ENCODE measurements at regions not wholly inside any gene's neighbourhood (a gene's known extent, or its start where the extent isn't known, plus 50 kb on each side); places are given as distances from the start of the nearest gene placed in this dataset.
A peak's percentile ranks its signal among the peaks of the same experiment; 100 is the strongest.
"Not testable (repeated sequence)": the region's sequence is repeated elsewhere in the genome, so short reads cannot be mapped to it uniquely, and the experiment has no call there.

DNA sequence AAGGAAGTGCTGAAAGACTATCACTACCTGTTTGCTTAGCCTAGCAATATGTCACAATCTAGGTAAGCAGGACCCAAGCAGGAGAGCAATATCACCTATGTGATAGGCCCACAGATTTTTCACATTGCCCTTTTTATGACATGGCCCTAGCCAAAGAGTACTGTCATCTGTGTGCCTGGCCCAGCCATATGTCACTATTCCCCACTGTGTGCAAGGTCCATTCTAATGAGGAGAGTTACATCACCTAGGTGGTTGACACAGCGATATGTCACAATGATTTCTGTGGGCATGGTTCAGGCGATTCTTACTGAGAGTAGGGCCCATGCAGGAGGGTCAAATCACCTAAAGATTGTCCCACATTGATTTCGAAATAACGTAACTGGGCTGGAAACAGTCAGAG, 967.7 kb upstream of the AMELY start:
- DNase-seq (ENCODE audit: low read depth in 2 of 2), result no peak

- no peak for DNase-seq (ENCODE audit: low read depth in 2 of 2)
Observed at GRCh38 chrY:7878719-7879118, 967.2 kb upstream of the AMELY start.

DNA sequence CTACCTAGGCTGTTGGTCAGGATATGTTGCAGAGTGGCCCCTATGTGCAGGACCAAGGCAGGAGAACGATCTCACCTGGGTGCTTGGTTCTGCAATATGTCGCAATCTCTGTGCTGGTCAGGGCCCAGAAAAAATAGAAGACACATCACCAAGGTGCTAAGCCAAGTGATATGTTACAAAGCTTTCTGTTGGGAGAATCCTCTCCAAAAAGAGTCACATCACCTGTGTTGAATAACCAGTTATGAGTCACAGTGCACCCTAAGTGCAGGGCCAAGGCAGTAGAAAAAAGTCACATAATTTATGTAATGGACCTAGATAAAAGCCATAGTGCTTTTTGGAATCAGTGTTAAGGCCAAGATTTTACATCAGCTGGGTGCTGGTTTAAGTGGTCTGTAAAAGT, 965.9 kb upstream of the AMELY start:
- DNase-seq (ENCODE audit: low read depth in 2 of 2), result no peak

DNA sequence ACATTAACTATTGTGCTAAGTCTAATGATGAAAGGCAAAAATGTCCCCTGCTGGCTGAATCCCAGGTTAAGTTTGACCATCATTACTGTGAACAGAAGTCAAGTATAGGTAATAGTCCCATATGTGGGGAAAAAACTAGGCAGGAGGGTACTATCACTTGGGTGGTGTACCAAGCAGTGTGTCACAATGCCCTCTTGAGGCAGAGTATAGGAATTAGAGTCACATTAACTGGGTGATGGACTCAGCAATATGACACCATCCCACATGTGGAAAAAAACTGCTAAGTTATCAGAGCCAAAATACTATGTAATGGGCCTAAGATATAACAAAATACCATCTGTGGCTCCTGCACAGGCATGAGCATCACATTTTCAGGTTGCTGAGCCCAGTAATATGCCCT, 962.5 kb upstream of the AMELY start:
- peak in 1 of 2 donors; percentile 50 for DNase-seq (ENCODE audit: low read depth in 2 of 2)

DNA sequence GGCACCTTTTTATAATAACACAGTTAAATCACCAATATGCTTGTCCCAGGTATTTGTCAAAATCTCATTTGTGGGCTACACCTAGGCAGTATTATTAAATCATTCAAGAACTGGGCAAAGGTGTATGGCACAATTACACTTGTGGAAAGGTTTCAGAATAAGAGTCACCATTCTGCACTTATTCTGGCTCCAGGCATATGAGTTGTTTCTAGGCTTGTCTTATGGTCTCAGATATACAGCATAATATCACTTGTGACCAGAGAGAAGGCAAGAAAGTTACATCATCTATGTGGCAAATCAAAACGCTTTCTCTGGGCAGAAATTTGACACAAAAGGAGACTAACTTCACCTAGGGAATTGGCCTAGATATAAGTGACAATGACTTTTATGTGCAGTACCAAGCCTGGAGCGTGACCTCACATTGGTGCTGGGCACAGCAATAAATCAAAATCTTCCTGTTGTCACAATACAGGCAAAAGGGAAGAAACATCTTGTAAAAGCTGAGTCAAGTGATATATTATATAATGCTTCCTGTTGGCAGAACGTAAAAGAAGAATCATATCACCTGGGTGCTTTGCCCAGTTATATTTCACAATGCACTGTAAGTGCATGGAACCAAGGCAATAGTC, 959.9 kb upstream of the AMELY start:
- no peak for DNase-seq (ENCODE audit: low read depth in 2 of 2)

GRCh38 chrY:7866976-7867375, 955.4 kb upstream of the AMELY start:
- DNase-seq (ENCODE audit: low read depth in 2 of 2), result no peak

- no peak for DNase-seq (ENCODE audit: low read depth in 2 of 2)
Observed at GRCh38 chrY:7860781-7861614, 949.4 kb upstream of the AMELY start.

DNA sequence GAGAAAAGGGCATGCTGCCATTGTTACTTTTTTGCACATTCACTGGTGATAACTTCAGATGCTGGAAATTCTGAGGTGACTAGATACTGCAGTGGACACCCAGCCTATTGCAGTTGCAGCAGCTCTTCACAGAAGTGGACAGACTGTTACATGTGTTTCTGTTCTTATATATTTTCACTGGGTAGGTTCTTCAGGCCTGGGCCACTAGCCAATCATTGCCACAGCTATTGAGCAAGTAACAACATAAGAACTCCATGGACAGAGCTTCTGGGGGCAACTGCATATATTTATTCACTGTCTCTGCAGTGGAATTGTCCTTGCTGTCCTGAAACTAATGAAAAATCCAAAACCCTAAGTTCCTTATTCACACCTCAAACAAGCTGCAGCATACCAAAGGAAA, 938.6 kb upstream of the AMELY start:
- no peak for DNase-seq (ENCODE audit: low read depth in 2 of 2)

DNA sequence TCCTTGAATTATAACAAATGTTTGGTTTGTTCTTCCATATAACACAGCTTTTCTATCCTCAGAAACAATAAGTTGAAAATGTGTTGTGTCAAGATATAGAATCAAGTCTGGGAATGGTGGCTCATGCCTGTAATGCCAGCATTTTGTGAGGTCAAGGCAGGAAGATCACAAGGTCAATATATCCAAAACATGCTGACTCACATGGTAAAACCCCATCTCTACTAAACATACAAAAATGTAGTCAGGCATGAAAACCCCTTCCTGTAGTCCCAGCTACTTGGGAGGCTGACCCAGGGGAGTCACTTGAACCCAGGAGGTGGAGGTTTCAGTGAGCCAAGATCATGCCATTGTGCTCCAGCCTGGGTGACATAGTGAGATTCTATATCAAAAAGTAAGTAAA, 934.2 kb upstream of the AMELY start:
- DNase-seq (ENCODE audit: low read depth in 2 of 2), result no peak

DNA sequence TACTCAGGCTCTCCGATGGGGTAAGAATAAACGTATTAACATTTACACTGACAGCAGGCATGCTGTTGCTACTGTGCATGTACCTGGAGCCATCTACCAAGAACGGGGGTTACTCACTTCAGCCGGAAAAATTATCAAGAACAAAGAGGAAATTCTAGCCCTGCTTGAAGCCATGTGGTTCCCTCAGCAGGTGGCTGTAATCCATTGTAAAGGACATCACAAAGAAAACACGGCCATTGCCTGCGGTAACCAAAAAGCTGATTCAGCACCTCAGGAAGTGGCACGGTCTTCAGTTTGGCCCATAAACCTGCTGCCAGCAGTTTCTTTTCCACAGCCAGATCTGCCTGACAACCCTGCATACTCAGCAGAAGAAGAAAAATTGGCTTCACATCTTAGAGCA, 925.5 kb upstream of the AMELY start:
- DNase-seq (ENCODE audit: low read depth in 2 of 2), result no peak

DNA sequence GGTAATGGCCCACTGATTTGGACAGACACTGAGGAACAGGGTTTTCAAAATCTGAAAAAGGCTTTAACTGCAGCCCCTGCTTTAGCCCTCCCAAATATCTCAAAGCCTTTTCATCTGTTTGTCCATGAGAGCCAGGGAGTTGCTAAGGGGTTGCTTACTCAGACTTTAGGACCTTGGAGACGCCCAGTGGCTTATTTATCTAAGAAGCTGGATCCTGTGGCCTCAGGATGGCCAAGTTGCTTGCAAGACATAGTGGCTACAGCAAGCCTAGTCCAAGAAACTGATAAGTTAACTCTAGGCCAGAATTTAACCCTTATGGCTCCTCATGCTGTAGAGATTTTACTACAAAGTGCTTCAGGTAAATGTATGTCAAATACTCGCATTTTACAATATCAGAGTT, 924.8 kb upstream of the AMELY start:
- no peak for DNase-seq (ENCODE audit: low read depth in 2 of 2)

GRCh38 chrY:7835416-7835815, 923.9 kb upstream of the AMELY start:
- no peak for DNase-seq (ENCODE audit: low read depth in 2 of 2)

DNA sequence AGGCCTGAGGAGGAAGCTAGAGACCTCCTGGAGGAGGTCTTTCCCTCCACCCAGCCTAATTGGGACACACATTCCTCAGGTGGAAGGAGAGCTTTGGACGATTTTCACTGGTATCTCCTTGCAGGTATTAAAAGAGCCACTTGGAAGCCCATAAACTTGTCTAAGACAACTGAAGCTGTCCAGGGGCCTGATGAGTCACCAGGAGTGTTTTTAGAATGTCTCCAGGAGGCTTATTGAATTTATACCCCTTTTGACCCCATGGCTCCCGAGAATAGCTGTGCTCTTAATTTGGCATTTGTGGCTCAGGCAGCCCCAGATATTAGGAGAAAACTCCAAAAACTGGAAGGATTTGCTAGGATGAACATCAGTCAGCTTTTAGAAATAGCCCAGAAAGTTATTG, 922.7 kb upstream of the AMELY start:
- DNase-seq (ENCODE audit: low read depth in 2 of 2), result no peak

DNA sequence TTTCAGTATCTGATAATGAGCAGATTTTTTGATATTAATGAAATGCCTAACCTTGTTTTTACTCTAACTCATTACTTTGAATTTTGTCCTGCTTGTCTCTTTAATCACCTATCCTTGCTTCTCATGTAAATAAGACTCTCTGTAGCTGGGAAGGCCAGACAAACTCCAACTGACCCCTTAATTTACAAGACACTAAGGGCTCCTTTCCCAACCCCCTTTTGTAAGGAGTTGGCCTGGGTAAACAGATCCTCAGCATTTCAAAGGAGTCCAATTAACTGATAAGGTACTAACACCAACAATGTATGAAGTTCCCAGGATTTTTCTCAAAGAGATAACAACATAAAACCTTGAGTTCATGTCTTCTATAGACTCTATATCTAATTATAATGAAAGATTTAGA, 919.3 kb upstream of the AMELY start:
- not testable (repeated sequence) for DNase-seq (ENCODE audit: low read depth in 2 of 2)

GRCh38 chrY:7826533-7826932, 915.0 kb upstream of the AMELY start:
- no peak for DNase-seq (ENCODE audit: low read depth in 2 of 2)

DNA sequence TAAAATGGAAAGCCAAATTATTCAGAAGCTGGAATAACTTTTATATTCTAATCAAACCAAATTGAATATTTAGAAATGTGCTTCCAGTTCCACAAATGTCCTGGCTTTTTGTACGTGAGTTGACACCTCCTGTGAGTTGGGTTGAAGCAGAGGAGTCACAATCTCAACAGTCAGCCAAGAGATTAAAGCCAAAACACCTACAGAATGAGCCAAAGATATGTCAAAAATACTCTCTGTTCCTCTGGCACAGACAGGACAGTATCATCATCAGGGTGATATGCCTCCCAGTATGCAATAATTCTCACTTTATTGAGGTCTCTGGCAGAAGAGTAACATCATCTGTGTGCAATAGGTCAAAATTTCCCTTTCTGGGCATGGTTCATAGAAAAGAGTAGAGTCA, 914.3 kb upstream of the AMELY start:
- no peak for DNase-seq (ENCODE audit: low read depth in 2 of 2)

- no peak for DNase-seq (ENCODE audit: low read depth in 2 of 2)
Observed at GRCh38 chrY:7821295-7822035, 909.9 kb upstream of the AMELY start.

GRCh38 chrY:7818924-7819323, 907.4 kb upstream of the AMELY start:
- DNase-seq (ENCODE audit: low read depth in 2 of 2), result peak in 1 of 2 donors; percentile 63

DNA sequence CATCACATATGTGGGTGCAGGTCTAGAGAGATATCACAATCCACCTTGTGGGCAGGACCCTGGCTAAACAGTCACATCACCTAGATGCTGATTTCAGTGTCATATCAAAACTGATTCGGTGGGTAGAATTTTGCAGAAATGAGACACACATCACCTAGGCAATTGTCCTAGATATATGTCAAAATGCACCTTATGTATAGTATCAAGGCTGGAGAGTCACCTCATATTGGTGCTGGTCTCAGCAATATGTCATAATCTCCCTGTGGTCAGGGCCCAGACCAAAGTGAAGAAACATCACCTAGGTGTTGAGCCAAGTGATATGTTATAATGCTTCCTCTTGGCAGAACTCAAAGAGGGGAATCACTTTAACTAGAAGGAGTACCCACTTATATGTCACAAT, 905.0 kb upstream of the AMELY start:
- DNase-seq (ENCODE audit: low read depth in 2 of 2), result no peak

GRCh38 chrY:7815921-7816320, 904.4 kb upstream of the AMELY start:
- peak in 1 of 2 donors; percentile 69 for DNase-seq (ENCODE audit: low read depth in 2 of 2)

GRCh38 chrY:7815285-7815684, 903.7 kb upstream of the AMELY start:
- DNase-seq (ENCODE audit: low read depth in 2 of 2), result peak in 1 of 2 donors; percentile 1

DNA sequence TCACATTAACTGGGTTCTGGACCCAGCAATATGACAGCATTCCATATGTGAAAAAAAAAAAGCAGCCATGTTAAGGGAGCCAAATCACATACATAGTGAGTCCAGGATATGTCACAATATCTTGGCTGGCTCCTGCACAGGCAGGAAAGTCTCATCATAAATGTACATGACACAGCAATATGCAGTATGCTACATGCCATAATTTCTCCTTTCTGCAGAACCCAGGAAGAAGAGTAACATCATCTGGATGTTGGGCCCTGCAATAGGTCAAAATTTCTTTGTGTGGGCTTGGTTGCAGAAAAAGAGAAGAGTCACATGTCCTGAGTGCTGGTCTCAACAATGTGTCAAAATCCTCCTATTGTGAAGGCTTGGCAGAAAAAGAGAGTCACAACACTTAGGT, 902.8 kb upstream of the AMELY start:
- no peak for DNase-seq (ENCODE audit: low read depth in 2 of 2)

GRCh38 chrY:7810359-7810758, 898.8 kb upstream of the AMELY start:
- DNase-seq (ENCODE audit: low read depth in 2 of 2), result no peak

Data from dermis microvascular lymphatic vessel endothelial cell (primary cell).